Mesothelial cell of epicardium (in vitro differentiated cells): ENCODE measurements at regions not wholly inside any gene's neighbourhood (a gene's known extent, or its start where the extent isn't known, plus 50 kb on each side); places are given as distances from the start of the nearest gene placed in this dataset.

Source experiments
- DNase-seq, 2 experiments: peaks; one replicate each; pipeline ENCODE4 v3.0.0; 2021; ENCODE audit warnings: low spot score in 2 of 2; ENCODE audit not compliant: unreplicated experiment in 2 of 2
- H3K27ac Mint-ChIP-seq: 2 replicates; pipeline ENCODE4 v1.8.0; 2021; ENCODE audit warnings: mixed read lengths
- H3K27me3 Mint-ChIP-seq: 2 replicates; pipeline ENCODE4 v1.8.0; 2021; ENCODE audit warnings: low read depth, mixed read lengths
- H3K36me3 Mint-ChIP-seq: 2 replicates; pipeline ENCODE4 v1.8.0; 2021; ENCODE audit warnings: mixed read lengths
- H3K4me1 Mint-ChIP-seq: 2 replicates; pipeline ENCODE4 v1.8.0; 2021; ENCODE audit warnings: mixed read lengths
- H3K4me3 Mint-ChIP-seq: 2 replicates; pipeline ENCODE4 v1.8.0; 2021; ENCODE audit warnings: mild to moderate bottlenecking, moderate library complexity, mixed read lengths
- H3K9me3 Mint-ChIP-seq: 2 replicates; pipeline ENCODE4 v1.8.0; 2021; ENCODE audit warnings: mixed read lengths
- TF ChIP-seq, protein P1 (sequence below): fragments of 200-600 bp; sonication (generic); IDR thresholded peaks from one replicate; pipeline ENCODE4 v1.5.0; 2021; ENCODE audit warnings: antibody characterized with exemption; ENCODE audit not compliant: unreplicated experiment

- no peak for DNase-seq
- no peak overlapping the region for H3K4me3 Mint-ChIP-seq
- H3K27ac Mint-ChIP-seq: no peak overlapping the region
- no peaks in the 10 kb centered on the region for H3K27me3 Mint-ChIP-seq
- TF ChIP-seq, protein P1, sequence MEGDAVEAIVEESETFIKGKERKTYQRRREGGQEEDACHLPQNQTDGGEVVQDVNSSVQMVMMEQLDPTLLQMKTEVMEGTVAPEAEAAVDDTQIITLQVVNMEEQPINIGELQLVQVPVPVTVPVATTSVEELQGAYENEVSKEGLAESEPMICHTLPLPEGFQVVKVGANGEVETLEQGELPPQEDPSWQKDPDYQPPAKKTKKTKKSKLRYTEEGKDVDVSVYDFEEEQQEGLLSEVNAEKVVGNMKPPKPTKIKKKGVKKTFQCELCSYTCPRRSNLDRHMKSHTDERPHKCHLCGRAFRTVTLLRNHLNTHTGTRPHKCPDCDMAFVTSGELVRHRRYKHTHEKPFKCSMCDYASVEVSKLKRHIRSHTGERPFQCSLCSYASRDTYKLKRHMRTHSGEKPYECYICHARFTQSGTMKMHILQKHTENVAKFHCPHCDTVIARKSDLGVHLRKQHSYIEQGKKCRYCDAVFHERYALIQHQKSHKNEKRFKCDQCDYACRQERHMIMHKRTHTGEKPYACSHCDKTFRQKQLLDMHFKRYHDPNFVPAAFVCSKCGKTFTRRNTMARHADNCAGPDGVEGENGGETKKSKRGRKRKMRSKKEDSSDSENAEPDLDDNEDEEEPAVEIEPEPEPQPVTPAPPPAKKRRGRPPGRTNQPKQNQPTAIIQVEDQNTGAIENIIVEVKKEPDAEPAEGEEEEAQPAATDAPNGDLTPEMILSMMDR: no peak
- peaks cover 23% of the 10 kb centered on the region for H3K9me3 Mint-ChIP-seq
- peaks cover 9% of the 10 kb centered on the region for H3K36me3 Mint-ChIP-seq
- H3K4me1 Mint-ChIP-seq: no peaks in the 10 kb centered on the region
Observed at GRCh38 chr13:57843521-57843920, 212.0 kb downstream of the PCDH17 start.

DNA sequence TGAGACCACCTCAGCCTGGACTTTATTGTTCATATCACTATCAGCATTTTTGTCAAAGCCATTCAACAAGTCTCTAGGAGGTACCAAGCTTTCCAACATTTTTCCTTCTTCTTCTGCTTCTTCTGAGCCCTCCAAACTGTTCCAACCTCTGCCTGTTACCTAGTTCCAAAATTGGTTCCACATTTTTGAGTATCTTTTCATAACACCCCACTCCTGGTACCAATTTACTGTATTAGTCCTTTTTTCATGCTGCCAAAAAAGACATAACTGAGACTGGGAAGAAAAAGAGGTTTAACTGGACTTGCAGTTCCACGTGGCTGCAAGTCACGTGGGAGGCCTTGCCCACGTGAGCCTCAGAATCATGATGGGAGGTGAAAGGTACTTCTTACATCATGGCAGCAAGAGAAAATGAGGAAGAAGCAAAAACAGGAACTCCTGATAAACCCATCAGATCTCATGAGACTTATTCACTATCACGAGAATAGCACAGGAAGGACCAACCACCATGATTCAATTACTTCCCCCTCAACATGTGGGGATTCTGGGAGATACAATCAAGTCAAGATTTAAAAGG is 215.1 kb downstream of the PCDH17 start:
- Mint-ChIP-seq H3K27me3 (no peaks in the 10 kb centered on the region), H3K36me3 (peaks cover 9% of the 10 kb centered on the region), H3K4me3 (no peak overlapping the region), H3K27ac (no peak overlapping the region), H3K9me3 (peaks cover 23% of the 10 kb centered on the region), H3K4me1 (no peaks in the 10 kb centered on the region)
- DNase-seq: no peak
- TF ChIP-seq, protein P1: no peak

- Mint-ChIP-seq H3K27me3 (no peaks in the 10 kb centered on the region), H3K4me3 (no peak overlapping the region), H3K9me3 (no peaks in the 10 kb centered on the region), H3K27ac (no peak overlapping the region), H3K36me3 (no peaks in the 10 kb centered on the region), H3K4me1 (peaks cover 3% of the 10 kb centered on the region)
- DNase-seq: no peak
- TF ChIP-seq, protein P1: no peak
Observed at GRCh38 chr13:57857945-57858344, 226.4 kb downstream of the PCDH17 start.

- Mint-ChIP-seq H3K9me3 (no peaks in the 10 kb centered on the region), H3K4me1 (peaks cover 3% of the 10 kb centered on the region), H3K4me3 (no peak overlapping the region), H3K36me3 (no peaks in the 10 kb centered on the region), H3K27me3 (no peaks in the 10 kb centered on the region), H3K27ac (no peak overlapping the region)
- DNase-seq: no peak
- TF ChIP-seq, protein P1: no peak
Observed at GRCh38 chr13:57858376-57858775, 226.8 kb downstream of the PCDH17 start.

DNA sequence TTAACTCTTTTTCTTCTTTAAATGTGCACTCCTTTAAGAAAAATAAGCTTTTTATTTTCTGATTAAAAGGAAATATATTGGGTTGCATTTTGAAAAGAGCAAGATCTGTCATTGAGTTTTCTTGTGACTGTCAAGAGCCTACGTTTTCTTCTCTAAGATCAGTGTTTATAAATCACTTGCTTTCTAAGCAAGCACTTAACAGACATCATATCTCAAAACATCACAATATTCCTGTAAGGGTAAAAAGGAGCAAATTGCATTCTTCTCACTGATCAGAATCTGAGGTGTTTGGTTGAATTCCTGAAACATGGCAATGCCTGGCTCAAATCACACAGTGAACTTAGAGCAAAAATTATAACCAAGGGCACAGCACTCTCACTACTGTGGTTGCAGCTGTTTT is 231.3 kb downstream of the PCDH17 start:
- H3K4me1 Mint-ChIP-seq: peaks cover 3% of the 10 kb centered on the region
- peaks cover 2% of the 10 kb centered on the region for H3K36me3 Mint-ChIP-seq
- TF ChIP-seq, protein P1: no peak
- H3K27me3 Mint-ChIP-seq: no peaks in the 10 kb centered on the region
- no peak for DNase-seq
- peaks cover 16% of the 10 kb centered on the region for H3K9me3 Mint-ChIP-seq
- H3K4me3 Mint-ChIP-seq: no peak overlapping the region
- H3K27ac Mint-ChIP-seq: no peak overlapping the region
